ENCODE measurements at regions not wholly inside any gene's neighbourhood (a gene's known extent, or its start where the extent isn't known, plus 50 kb on each side); places are given as distances from the start of the nearest gene placed in this dataset.

DNA sequence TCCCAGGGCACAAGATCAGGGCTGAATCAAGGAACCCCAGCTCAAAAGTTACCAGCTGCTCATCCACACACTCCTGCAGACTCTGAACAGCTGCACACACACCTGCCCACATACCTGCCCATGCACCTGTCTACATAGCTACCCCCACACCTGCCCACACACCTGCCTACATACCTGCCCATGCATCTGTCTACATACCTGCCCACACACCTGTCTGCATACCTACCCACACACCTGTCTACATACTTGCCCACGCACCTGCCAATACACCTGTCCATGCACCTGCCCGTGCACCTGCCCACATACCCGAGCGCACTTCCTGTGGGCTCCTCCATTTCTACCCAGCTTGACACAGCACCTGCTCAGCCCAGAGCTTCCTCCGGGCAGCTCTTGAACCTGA is 122.8 kb upstream of the AGAP1 start:
- no peaks in the 10 kb centered on the region for H3K27me3 ChIP-seq (replicated peaks; ENCODE audit: insufficient read depth, low read length)
- H4K20me1 ChIP-seq (ENCODE audit: insufficient read depth, low read length) = no peaks in the 10 kb centered on the region
- H3K4me2 ChIP-seq (ENCODE audit: low read depth, low read length) = no peak overlapping the region
- no peak overlapping the region for H3K4me3 ChIP-seq (ENCODE audit: low read length)
- TF ChIP-seq EZH2phosphoT487 (IDR thresholded peaks at IDR 0.05; ENCODE audit: low read length) (no peak), EZH2 (optimal IDR thresholded peaks at IDR 0.05; ENCODE audit: low read depth, low read length) (no peak)
- TF ChIP-seq, protein P1, sequence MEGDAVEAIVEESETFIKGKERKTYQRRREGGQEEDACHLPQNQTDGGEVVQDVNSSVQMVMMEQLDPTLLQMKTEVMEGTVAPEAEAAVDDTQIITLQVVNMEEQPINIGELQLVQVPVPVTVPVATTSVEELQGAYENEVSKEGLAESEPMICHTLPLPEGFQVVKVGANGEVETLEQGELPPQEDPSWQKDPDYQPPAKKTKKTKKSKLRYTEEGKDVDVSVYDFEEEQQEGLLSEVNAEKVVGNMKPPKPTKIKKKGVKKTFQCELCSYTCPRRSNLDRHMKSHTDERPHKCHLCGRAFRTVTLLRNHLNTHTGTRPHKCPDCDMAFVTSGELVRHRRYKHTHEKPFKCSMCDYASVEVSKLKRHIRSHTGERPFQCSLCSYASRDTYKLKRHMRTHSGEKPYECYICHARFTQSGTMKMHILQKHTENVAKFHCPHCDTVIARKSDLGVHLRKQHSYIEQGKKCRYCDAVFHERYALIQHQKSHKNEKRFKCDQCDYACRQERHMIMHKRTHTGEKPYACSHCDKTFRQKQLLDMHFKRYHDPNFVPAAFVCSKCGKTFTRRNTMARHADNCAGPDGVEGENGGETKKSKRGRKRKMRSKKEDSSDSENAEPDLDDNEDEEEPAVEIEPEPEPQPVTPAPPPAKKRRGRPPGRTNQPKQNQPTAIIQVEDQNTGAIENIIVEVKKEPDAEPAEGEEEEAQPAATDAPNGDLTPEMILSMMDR (IDR thresholded peaks at IDR 0.05; ENCODE audit: low read length) = no peak
- H3K9ac ChIP-seq (ENCODE audit: low read length) = no peak overlapping the region
- peak; percentile 78 for DNase-seq
- H3K36me3 ChIP-seq (replicated peaks; ENCODE audit: insufficient read depth, low read length) = no peaks in the 10 kb centered on the region
- no peaks in the 10 kb centered on the region for H3K9me2 ChIP-seq (replicated peaks; ENCODE audit: insufficient read depth, low read length)
- 0 out of 2 replicates have a peak, but pooled peaks cover 6% of the 10 kb centered on the region for H3F3A ChIP-seq (ENCODE audit: insufficient read depth, low read length)
- H3K4me1 ChIP-seq (ENCODE audit: low read length) = peaks cover 6% of the 10 kb centered on the region
- no peaks in the 10 kb centered on the region for H3K9me3 ChIP-seq (replicated peaks; ENCODE audit: insufficient read depth, low read length)
- H3K79me2 ChIP-seq (ENCODE audit: low read length) = no peaks in the 10 kb centered on the region
- no peak overlapping the region for H2AFZ ChIP-seq (ENCODE audit: low read length)
- H3K27ac ChIP-seq (ENCODE audit: low read length) = peak overlapping the region; percentile 51; the same call in 1 of the 2 replicates

GRCh38 chr2:235373171-235373570 is 120.7 kb upstream of the AGAP1 start:
- no peaks in the 10 kb centered on the region for H3K79me2 ChIP-seq (ENCODE audit: low read length)
- no peaks in the 10 kb centered on the region for H3K36me3 ChIP-seq (replicated peaks; ENCODE audit: insufficient read depth, low read length)
- no peak overlapping the region for H3K27ac ChIP-seq (ENCODE audit: low read length)
- H3K4me1 ChIP-seq (ENCODE audit: low read length) = peaks cover 6% of the 10 kb centered on the region
- H3K27me3 ChIP-seq (replicated peaks; ENCODE audit: insufficient read depth, low read length) = no peaks in the 10 kb centered on the region
- no peak overlapping the region for H3K9ac ChIP-seq (ENCODE audit: low read length)
- no peak overlapping the region for H3K4me2 ChIP-seq (ENCODE audit: low read depth, low read length)
- no peaks in the 10 kb centered on the region for H3K9me2 ChIP-seq (replicated peaks; ENCODE audit: insufficient read depth, low read length)
- no peak for DNase-seq
- H3F3A ChIP-seq (ENCODE audit: insufficient read depth, low read length) = 0 out of 2 replicates have a peak, but pooled peaks cover 6% of the 10 kb centered on the region
- TF ChIP-seq EZH2 (optimal IDR thresholded peaks at IDR 0.05; ENCODE audit: low read depth, low read length) (no peak), EZH2phosphoT487 (IDR thresholded peaks at IDR 0.05; ENCODE audit: low read length) (no peak)
- TF ChIP-seq, protein P1 (IDR thresholded peaks at IDR 0.05; ENCODE audit: low read length) = no peak
- H2AFZ ChIP-seq (ENCODE audit: low read length) = no peak overlapping the region
- H3K4me3 ChIP-seq (ENCODE audit: low read length) = no peak overlapping the region
- no peaks in the 10 kb centered on the region for H4K20me1 ChIP-seq (ENCODE audit: insufficient read depth, low read length)
- no peaks in the 10 kb centered on the region for H3K9me3 ChIP-seq (replicated peaks; ENCODE audit: insufficient read depth, low read length)

GRCh38 chr2:235377176-235377575 is 116.7 kb upstream of the AGAP1 start:
- H3K27me3 ChIP-seq (replicated peaks; ENCODE audit: insufficient read depth, low read length) = no peaks in the 10 kb centered on the region
- no peaks in the 10 kb centered on the region for H3K36me3 ChIP-seq (replicated peaks; ENCODE audit: insufficient read depth, low read length)
- H3K9ac ChIP-seq (ENCODE audit: low read length) = no peak overlapping the region
- no peak overlapping the region for H3K4me2 ChIP-seq (ENCODE audit: low read depth, low read length)
- H3K79me2 ChIP-seq (ENCODE audit: low read length) = no peaks in the 10 kb centered on the region
- H3F3A ChIP-seq (ENCODE audit: insufficient read depth, low read length) = no peaks in the 10 kb centered on the region
- H3K27ac ChIP-seq (ENCODE audit: low read length) = no peak overlapping the region
- no peaks in the 10 kb centered on the region for H3K9me2 ChIP-seq (replicated peaks; ENCODE audit: insufficient read depth, low read length)
- no peak overlapping the region for H2AFZ ChIP-seq (ENCODE audit: low read length)
- no peak overlapping the region for H3K4me3 ChIP-seq (ENCODE audit: low read length)
- no peaks in the 10 kb centered on the region for H4K20me1 ChIP-seq (ENCODE audit: insufficient read depth, low read length)
- H3K9me3 ChIP-seq (replicated peaks; ENCODE audit: insufficient read depth, low read length) = no peaks in the 10 kb centered on the region
- DNase-seq = no peak
- no peaks in the 10 kb centered on the region for H3K4me1 ChIP-seq (ENCODE audit: low read length)
- no peak for TF ChIP-seq EZH2phosphoT487 (IDR thresholded peaks at IDR 0.05; ENCODE audit: low read length)
- TF ChIP-seq, protein P1 (IDR thresholded peaks at IDR 0.05; ENCODE audit: low read length) = no peak
- TF ChIP-seq EZH2 (optimal IDR thresholded peaks at IDR 0.05; ENCODE audit: low read depth, low read length) = no peak

Data from MM.1S (cell line).